GM12878 (cell line): ENCODE measurements at regions not wholly inside any gene's neighbourhood (a gene's known extent, or its start where the extent isn't known, plus 50 kb on each side); places are given as distances from the start of the nearest gene placed in this dataset.

Experiments
- ATAC-seq: fragments of 200-7000 bp; cut with Tn5 transposase; 3 replicates; pipeline ENCODE4 v1.9.1; 2020; ENCODE audit warnings: mild to moderate bottlenecking, moderate library complexity
- BruUV-seq: library from RNA; stranded (reverse); fragments of 400-500 nt; replicated peaks from 2 replicates; lab custom pipeline; 2021; lab: Mats Ljungman, UMichigan
- CTCF ChIA-PET: fragments of 300-600 bp; sonication (Branson Sonifier 250); formaldehyde crosslinking; extraction: SDS; loops from one replicate; lab custom pipeline; 2021; ENCODE audit warnings: inconsistent platforms; lab: Yijun Ruan, JAX
- POLR2A ChIA-PET: fragments of 350-600 bp; formaldehyde crosslinking; extraction: SDS; loops from one replicate; lab custom pipeline; 2021; ENCODE audit warnings: inconsistent platforms; lab: Charles Lee
- RAD21 ChIA-PET: fragments of 300-600 bp; sonication (Branson Sonifier 250); formaldehyde crosslinking; loops from one replicate; lab custom pipeline; 2023; ENCODE audit warnings: antibody characterized with exemption; ENCODE audit not compliant: unreplicated experiment; lab: Charles Lee
- SMC1A ChIA-PET: fragments of 300-600 bp; sonication (Branson Sonifier 250); formaldehyde crosslinking; loops from one replicate; lab custom pipeline; 2023; ENCODE audit not compliant: unreplicated experiment, uncharacterized antibody; lab: Charles Lee
- DNase-seq: peaks from one replicate; pipeline ENCODE4 v3.0.0-alpha.2; 2011; ENCODE audit warnings: low read depth, low spot score
- FAIRE-seq: peaks from 3 replicates; lab custom pipeline; 2011; peaks lifted over from hg19 to GRCh38; lab: Jason Lieb, UNC
- H2AFZ ChIP-seq: 2 replicates; pipeline ENCODE4 v1.6.0; 2011; ENCODE audit warnings: low read depth, low read length, control low read depth; ENCODE audit not compliant: control insufficient read depth
- H3K27ac ChIP-seq: 2 replicates; pipeline ENCODE4 v1.5.1; 2011; ENCODE audit warnings: control low read depth; ENCODE audit not compliant: control insufficient read depth, insufficient read depth
- H3K27me3 ChIP-seq, 2 experiments: replicated peaks in 1 of 2; 2 replicates each; pipeline versions ENCODE4 v1.6.0 to v1.6.1; 2011; ENCODE audit warnings: low read length in 1 of 2; ENCODE audit not compliant: control insufficient read depth in 2 of 2, insufficient read depth in 2 of 2
- H3K36me3 ChIP-seq, 2 experiments: 2 replicates each; pipeline ENCODE4 v1.5.1; 2011; ENCODE audit warnings: low read length in 1 of 2; ENCODE audit not compliant: control insufficient read depth in 2 of 2, insufficient read depth in 2 of 2
- H3K4me1 ChIP-seq: 2 replicates; pipeline ENCODE4 v1.6.1; 2011; ENCODE audit warnings: mild to moderate bottlenecking, low read length, moderate library complexity, mixed read lengths; ENCODE audit not compliant: control insufficient read depth, insufficient read depth
- H3K4me2 ChIP-seq: 2 replicates; pipeline ENCODE4 v1.6.0; 2011; ENCODE audit warnings: control low read depth; ENCODE audit not compliant: control insufficient read depth, insufficient read depth
- H3K4me3 ChIP-seq: fragments of 200-600 bp; sonication (generic); 2 replicates; pipeline ENCODE4 v1.5.1; 2016
- H3K79me2 ChIP-seq: 2 replicates; pipeline ENCODE4 v1.6.0; 2011; ENCODE audit warnings: low read length; ENCODE audit not compliant: control insufficient read depth, insufficient read depth
- H3K9ac ChIP-seq: 2 replicates; pipeline ENCODE4 v1.8.0; 2011; ENCODE audit warnings: low read length, control low read depth, mixed read lengths; ENCODE audit not compliant: control insufficient read depth, insufficient read depth
- H3K9me3 ChIP-seq: replicated peaks from 3 replicates; pipeline ENCODE4 v1.5.1; 2011; ENCODE audit warnings: mild to moderate bottlenecking, low read length; ENCODE audit not compliant: control insufficient read depth, insufficient read depth
- H4K20me1 ChIP-seq: 2 replicates; pipeline ENCODE4 v1.6.0; 2011; ENCODE audit not compliant: control insufficient read depth, insufficient read depth
- BRCA1 ChIP-seq: IDR thresholded peaks from 2 replicates; pipeline ENCODE4 v1.6.1; 2011; ENCODE audit warnings: low read depth, low read length, improper control_type of control experiment
- ETV6 ChIP-seq, 2 experiments: fragments of 450-650 bp in 1 of 2; IDR thresholded peaks in 1 of 2; conservative IDR thresholded peaks in 1 of 2; 2 replicates each; pipeline ENCODE4 v1.6.1; 2014; ENCODE audit warnings: antibody characterized with exemption in 1 of 2, borderline replicate concordance in 1 of 2, low read depth in 1 of 2, mild to moderate bottlenecking in 1 of 2, moderate library complexity in 1 of 2
- HDAC2 ChIP-seq: fragments of 200-600 bp; sonication (generic); IDR thresholded peaks from 2 replicates; pipeline ENCODE4 v1.6.1; 2017
- HDAC6 ChIP-seq: fragments of 200-600 bp; sonication (generic); IDR thresholded peaks from one replicate; pipeline ENCODE4 v1.8.0; 2017; ENCODE audit warnings: antibody characterized with exemption; ENCODE audit not compliant: unreplicated experiment
- HSF1 ChIP-seq: fragments of 150-350 bp; IDR thresholded peaks from 2 replicates; pipeline ENCODE4 v1.6.1; 2014; ENCODE audit warnings: mild to moderate bottlenecking, low read depth, low read length
- NR2C2 ChIP-seq: IDR thresholded peaks from 2 replicates; pipeline ENCODE4 v1.6.1; 2011; ENCODE audit warnings: borderline replicate concordance, low read depth; ENCODE audit not compliant: control insufficient read depth, insufficient read length
- NRF1 ChIP-seq: conservative IDR thresholded peaks from 2 replicates; pipeline ENCODE4 v1.6.1; 2011; ENCODE audit warnings: mild to moderate bottlenecking, low read depth, low read length, improper control_type of control experiment
- POU2F2 ChIP-seq: IDR thresholded peaks from 3 replicates; pipeline ENCODE4 v1.6.1; 2011; ENCODE audit warnings: low read depth, mild to moderate bottlenecking, low read length, borderline replicate concordance
- RUNX3 ChIP-seq: IDR thresholded peaks from 2 replicates; pipeline ENCODE4 v1.6.1; 2012; ENCODE audit warnings: low read length, inconsistent platforms
- SMAD5 ChIP-seq: IDR thresholded peaks from 2 replicates; pipeline ENCODE4 v1.6.1; 2016; ENCODE audit warnings: antibody characterized with exemption, low read depth
- SREBF1 ChIP-seq: IDR thresholded peaks from 2 replicates; pipeline ENCODE4 v1.6.1; 2012; ENCODE audit warnings: mild to moderate bottlenecking, low read length
- SUPT20H ChIP-seq: IDR thresholded peaks from 2 replicates; pipeline ENCODE4 v1.6.1; 2011; ENCODE audit warnings: low read depth, mild to moderate bottlenecking, low read length, moderate library complexity, borderline replicate concordance; ENCODE audit not compliant: control insufficient read depth
- TAF1 ChIP-seq: IDR thresholded peaks from 2 replicates; pipeline ENCODE4 v1.6.1; 2011; ENCODE audit warnings: mild to moderate bottlenecking, low read depth, low read length, borderline replicate concordance
- YBX1 ChIP-seq: fragments of 450-650 bp; IDR thresholded peaks from 2 replicates; pipeline ENCODE4 v1.6.1; 2016; ENCODE audit warnings: antibody characterized with exemption
- ZNF592 ChIP-seq: fragments of 450-650 bp; IDR thresholded peaks from 2 replicates; pipeline ENCODE4 v1.6.1; 2017; ENCODE audit warnings: mild to moderate bottlenecking, moderate library complexity
- WGBS: methylation state at CpG from one replicate; pipeline ENCODE4 v1.1.6; 2016; ENCODE audit warnings: low lambda C conversion rate; ENCODE audit not compliant: insufficient replicate concordance, insufficient coverage; ENCODE audit errors: missing lambda C conversion rate; 5-methylcytosine and 5-hydroxymethylcytosine counted together
- in situ Hi-C: fragments of 300-500 bp; cut with MboI; formaldehyde crosslinking; loops from 9 replicates; pipeline ENCODE4 v1.14.3; 2018; ENCODE audit warnings: mixed read lengths
- intact Hi-C: fragments of 100-400 bp; cut with micrococcal nuclease; formaldehyde crosslinking; loops from one replicate; pipeline ENCODE4 v1.14.2; 2022; ENCODE audit not compliant: unreplicated experiment

- no peaks in the 10 kb centered on the region for H3K9me3 ChIP-seq
- ChIA-PET SMC1A (interaction anchor here (1.1 kb wide), 1 partner anchor 17 kb away, joined by 3 read pairs; no protein-coding TSS in a partner anchor), CTCF (no interaction called here), RAD21 (no interaction called here), POLR2A (no interaction called here)
- H2AFZ ChIP-seq: no peak overlapping the region
- ATAC-seq: no peak
- no peaks in the 10 kb centered on the region for H4K20me1 ChIP-seq
- no peak overlapping the region for H3K9ac ChIP-seq
- in situ Hi-C loops: no loop called here
- H3K27me3 ChIP-seq: no peaks in the 10 kb centered on the region
- H3K79me2 ChIP-seq: no peaks in the 10 kb centered on the region
- no peak overlapping the region for H3K27ac ChIP-seq
- intact Hi-C loops: no loop called here
- no peak for TF ChIP-seq SREBF1
- TF ChIP-seq NR2C2: no peak
- TF ChIP-seq TAF1: no peak
- no peak for TF ChIP-seq ZNF592
- TF ChIP-seq SMAD5: no peak
- TF ChIP-seq BRCA1: no peak
- no peak for TF ChIP-seq POU2F2
- no peak for TF ChIP-seq ETV6 (conservative IDR thresholded peaks at IDR 0.05 in 1 of 2, IDR thresholded peaks at IDR 0.05 in 1 of 2; ENCODE audit: borderline replicate concordance in 1 of 2, low read depth in 1 of 2)
- TF ChIP-seq NRF1: no peak
- no peak for TF ChIP-seq SUPT20H
- TF ChIP-seq YBX1: no peak
- no peak for TF ChIP-seq RUNX3
- no peak for TF ChIP-seq HDAC6
- TF ChIP-seq HDAC2: no peak
- TF ChIP-seq HSF1: no peak
- no peak overlapping the region for H3K4me3 ChIP-seq
- FAIRE-seq: no peak
- no peak for DNase-seq
- BruUV-seq: no TSS peak
- no peak overlapping the region for H3K4me2 ChIP-seq
- 34% methylated on average over 2 of the region's 2 CpGs for WGBS
- no peaks in the 10 kb centered on the region for H3K36me3 ChIP-seq
- no peaks in the 10 kb centered on the region for H3K4me1 ChIP-seq
Observed at GRCh38 chr3:189121092-189121491, 50.7 kb upstream of the TPRG1 start.
